Prostate gland (tissue), 2 donors: ENCODE measurements at regions not wholly inside any gene's neighbourhood (a gene's known extent, or its start where the extent isn't known, plus 50 kb on each side); places are given as distances from the start of the nearest gene placed in this dataset.
"Not testable (repeated sequence)": the region's sequence is repeated elsewhere in the genome, so short reads cannot be mapped to it uniquely, and the experiment has no call there.

Source experiments
- DNase-seq: peaks from one replicate; pipeline ENCODE4 v3.0.0-alpha.2; 2019; ENCODE audit warnings: low spot score
- H3K27ac ChIP-seq, 2 donors: fragments of 200-600 bp; sonication (generic); 2 replicates each; pipeline ENCODE4 v1.5.1; 2017 to 2019
- H3K27me3 ChIP-seq: fragments of 200-600 bp; sonication (generic); replicated peaks from 2 replicates; pipeline ENCODE4 v1.5.1; 2019; ENCODE audit not compliant: insufficient read depth
- H3K36me3 ChIP-seq, 2 donors: fragments of 200-600 bp; sonication (generic); 1 replicate in 1 of 2; 2 replicates in 1 of 2; pipeline versions ENCODE4 v1.5.1 to v1.8.1; 2017 to 2019
- H3K4me1 ChIP-seq: fragments of 200-600 bp; sonication (generic); replicated peaks from 2 replicates; pipeline ENCODE4 v1.5.1; 2019
- H3K4me3 ChIP-seq, 2 donors: fragments of 200-600 bp; sonication (generic); 2 replicates each; pipeline ENCODE4 v1.5.1; 2017 to 2019
- H3K9me3 ChIP-seq: fragments of 200-600 bp; sonication (generic); 2 replicates; pipeline ENCODE4 v1.5.1; 2017
- CTCF ChIP-seq, 4 experiments: fragments of 200-600 bp in 2 of 4; fragments of 450-650 bp in 2 of 4; sonication (generic) in 2 of 4; IDR thresholded peaks; 1 replicate in 3 of 4; 2 replicates in 1 of 4; pipeline ENCODE4 v1.5.1; 2016 to 2019; ENCODE audit warnings: antibody characterized with exemption in 4 of 4, mild to moderate bottlenecking in 2 of 4, moderate library complexity in 2 of 4
- POLR2A ChIP-seq: fragments of 450-650 bp; IDR thresholded peaks from one replicate; pipeline ENCODE4 v1.6.1; 2016; ENCODE audit warnings: antibody characterized with exemption, mild to moderate bottlenecking
- POLR2AphosphoS5 ChIP-seq: sonication (generic); formaldehyde crosslinking; IDR thresholded peaks from one replicate; pipeline ENCODE4 v1.6.1; 2017; ENCODE audit warnings: antibody characterized with exemption
- WGBS: methylation state at CpG from one replicate; pipeline ENCODE4 v1.1.5; 2018; 5-methylcytosine and 5-hydroxymethylcytosine counted together
- intact Hi-C: fragments of 100-400 bp; cut with DNase I; formaldehyde crosslinking; loops from one replicate; pipeline ENCODE4 v1.14.2; 2022

GRCh38 chr6:6986344-6986743 lies 121.4 kb upstream of the RREB1 start:
- TF ChIP-seq POLR2A (no peak), POLR2AphosphoS5 (no peak)
- intact Hi-C loops = no loop called here
- 85% methylated on average over 1 of the region's 1 CpG for WGBS
- Histone ChIP-seq H3K4me1 (no peaks in the 10 kb centered on the region), H3K4me3 (no peak overlapping the region), H3K27me3 (no peaks in the 10 kb centered on the region), H3K9me3 (no peaks in the 10 kb centered on the region), H3K36me3 (no peaks in the 10 kb centered on the region), H3K27ac (no peak overlapping the region)
- DNase-seq = no peak

- intact Hi-C loops = no loop called here
- H3K27me3 ChIP-seq = no peaks in the 10 kb centered on the region
- 95% methylated on average over 4 of the region's 4 CpGs for WGBS
Measured at GRCh38 chr6:6987749-6988148, 120.0 kb upstream of the RREB1 start.

GRCh38 chr6:6990059-6990458 lies 117.7 kb upstream of the RREB1 start:
- H3K27me3 ChIP-seq, H3K4me3 ChIP-seq, H3K9me3 ChIP-seq, H3K4me1 ChIP-seq, H3K36me3 ChIP-seq, H3K27ac ChIP-seq, DNase-seq, intact Hi-C loops: not testable (repeated sequence)
- WGBS = 98% methylated on average over 4 of the region's 4 CpGs

More at GRCh38 chr6:6987749-6988148, 120.0 kb upstream of the RREB1 start:
- TF ChIP-seq POLR2A (no peak), CTCF (IDR thresholded peaks at IDR 0.05) (no peak), POLR2AphosphoS5 (no peak)
- H3K27ac ChIP-seq = no peak overlapping the region
- no peaks in the 10 kb centered on the region for H3K36me3 ChIP-seq
- H3K4me3 ChIP-seq = no peak overlapping the region
- no peaks in the 10 kb centered on the region for H3K9me3 ChIP-seq
- H3K4me1 ChIP-seq = no peaks in the 10 kb centered on the region
- no peak for DNase-seq

- no peak for TF ChIP-seq POLR2A
- no peak for TF ChIP-seq POLR2AphosphoS5
- TF ChIP-seq CTCF (IDR thresholded peaks at IDR 0.05) = no peak
- intact Hi-C loops = no loop called here
- no peak overlapping the region for H3K4me3 ChIP-seq
- DNase-seq = no peak
- H3K36me3 ChIP-seq = no peaks in the 10 kb centered on the region
- H3K9me3 ChIP-seq = no peaks in the 10 kb centered on the region
- no peak overlapping the region for H3K27ac ChIP-seq
- H3K27me3 ChIP-seq = no peaks in the 10 kb centered on the region
- H3K4me1 ChIP-seq = no peaks in the 10 kb centered on the region
- 86% methylated on average over 4 of the region's 4 CpGs for WGBS
Measured at GRCh38 chr6:6993503-6994237, 114.1 kb upstream of the RREB1 start.

GRCh38 chr6:6994796-6995195 lies 113.0 kb upstream of the RREB1 start:
- Histone ChIP-seq H3K4me3 (no peak overlapping the region), H3K27me3 (no peaks in the 10 kb centered on the region), H3K9me3 (no peaks in the 10 kb centered on the region), H3K4me1 (no peaks in the 10 kb centered on the region), H3K27ac (no peak overlapping the region), H3K36me3 (no peaks in the 10 kb centered on the region)
- intact Hi-C loops = no loop called here
- 89% methylated on average over 8 of the region's 8 CpGs for WGBS
- no peak for DNase-seq
- TF ChIP-seq POLR2AphosphoS5 (no peak), CTCF (IDR thresholded peaks at IDR 0.05) (no peak), POLR2A (no peak)

- DNase-seq = no peak
- no peak for TF ChIP-seq POLR2A
- Histone ChIP-seq H3K36me3 (no peaks in the 10 kb centered on the region), H3K9me3 (no peaks in the 10 kb centered on the region), H3K27me3 (no peaks in the 10 kb centered on the region), H3K4me1 (no peaks in the 10 kb centered on the region), H3K4me3 (no peak overlapping the region), H3K27ac (no peak overlapping the region)
- intact Hi-C loops = no loop called here
- 87% methylated on average over 1 of the region's 1 CpG for WGBS
Measured at GRCh38 chr6:6995328-6995727, 112.4 kb upstream of the RREB1 start.
